HG03135 (cell line): ENCODE measurements at regions not wholly inside any gene's neighbourhood (a gene's known extent, or its start where the extent isn't known, plus 50 kb on each side); places are given as distances from the start of the nearest gene placed in this dataset.

Experiments
- ATAC-seq: cut with Tn5 transposase; IDR thresholded peaks from one replicate; pipeline ENCODE4 v1.9.1; 2021; ENCODE audit warnings: mild to moderate bottlenecking, moderate library complexity; ENCODE audit not compliant: unreplicated experiment

- no peak for ATAC-seq
These were observed 130.1 kb downstream of the C9orf50 start for GRCh38 chr9:129490583-129491486.

- ATAC-seq, result no peak
These were observed 130.9 kb downstream of the C9orf50 start for GRCh38 chr9:129489838-129490582.

- peak; percentile 3 for ATAC-seq
These were observed 133.0 kb downstream of the C9orf50 start for GRCh38 chr9:129487658-129488483.

- no peak for ATAC-seq
These were observed 133.9 kb downstream of the C9orf50 start for GRCh38 chr9:129486756-129487657.

- ATAC-seq, result no peak
These were observed 135.6 kb downstream of the C9orf50 start for GRCh38 chr9:129485145-129485774.

GRCh38 chr9:129484352-129485000 lies 136.4 kb downstream of the C9orf50 start:
- ATAC-seq, result no peak

GRCh38 chr9:129483415-129484351 lies 137.2 kb downstream of the C9orf50 start:
- ATAC-seq, result no peak

GRCh38 chr9:129482521-129483414 lies 138.1 kb downstream of the C9orf50 start:
- ATAC-seq, result no peak

GRCh38 chr9:129481810-129482511 lies 138.9 kb downstream of the C9orf50 start:
- ATAC-seq, result no peak

GRCh38 chr9:129481424-129481809 lies 139.5 kb downstream of the C9orf50 start:
- no peak for ATAC-seq

GRCh38 chr9:129480745-129481144 lies 140.2 kb downstream of the C9orf50 start:
- no peak for ATAC-seq

GRCh38 chr9:129480227-129480626 lies 140.7 kb downstream of the C9orf50 start:
- ATAC-seq, result no peak

- ATAC-seq, result no peak
These were observed 141.3 kb downstream of the C9orf50 start for GRCh38 chr9:129479631-129480011.

GRCh38 chr9:129478961-129479630 lies 141.8 kb downstream of the C9orf50 start:
- ATAC-seq, result no peak

- ATAC-seq, result no peak
These were observed 142.4 kb downstream of the C9orf50 start for GRCh38 chr9:129478461-129478860.
